Stomach smooth muscle (tissue), 2 donors: ENCODE measurements at regions not wholly inside any gene's neighbourhood (a gene's known extent, or its start where the extent isn't known, plus 50 kb on each side); places are given as distances from the start of the nearest gene placed in this dataset.

Experiments
- H3K27ac ChIP-seq: one replicate; pipeline ENCODE4 v1.7.0; 2013; ENCODE audit warnings: mild to moderate bottlenecking, low read length, inconsistent platforms
- H3K27me3 ChIP-seq, 2 donors: one replicate each; pipeline ENCODE4 v1.7.0; 2013; ENCODE audit warnings: low read length in 2 of 2; ENCODE audit not compliant: insufficient read depth in 2 of 2, control insufficient read depth in 1 of 2
- H3K36me3 ChIP-seq, 2 donors: one replicate each; pipeline ENCODE4 v1.7.0; 2013; ENCODE audit warnings: low read length in 2 of 2; ENCODE audit not compliant: control insufficient read depth in 2 of 2, insufficient read depth in 2 of 2
- H3K4me1 ChIP-seq: one replicate; pipeline ENCODE4 v1.7.0; 2013; ENCODE audit warnings: low read length; ENCODE audit not compliant: control insufficient read depth, insufficient read depth
- H3K4me3 ChIP-seq, 2 donors: one replicate each; pipeline ENCODE4 v1.7.0; 2013; ENCODE audit warnings: low read length in 2 of 2
- H3K9ac ChIP-seq, 2 donors: one replicate each; pipeline ENCODE4 v1.7.0; 2013; ENCODE audit warnings: low read length in 2 of 2, mild to moderate bottlenecking in 1 of 2
- H3K9me3 ChIP-seq, 2 donors: one replicate each; pipeline ENCODE4 v1.7.0; 2013; ENCODE audit warnings: low read length in 2 of 2; ENCODE audit not compliant: control insufficient read depth in 2 of 2
- donor health status: healthy.
- donor health status: Pancreatic carcinoma.

DNA sequence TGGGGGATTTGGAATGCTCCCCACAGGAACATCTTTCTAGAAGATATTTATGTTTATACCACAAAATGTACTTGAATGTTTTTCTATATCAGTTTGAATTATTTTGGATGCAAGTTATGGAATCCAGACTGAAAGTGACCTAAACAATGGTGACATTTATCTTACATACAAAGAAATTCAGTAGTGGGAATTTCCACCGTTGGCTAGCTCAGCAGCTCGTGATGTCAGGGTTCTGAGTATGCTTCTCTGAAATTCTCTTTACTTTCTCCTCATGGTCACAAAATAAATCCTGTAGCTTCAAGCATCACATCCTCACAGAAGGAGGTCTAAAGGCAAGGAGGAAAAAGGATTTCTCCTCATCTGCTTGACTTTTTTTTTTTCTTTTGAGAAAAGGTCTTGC lies 105.3 kb downstream of the AKAIN1 start:
- no peaks in the 10 kb centered on the region for H3K9me3 ChIP-seq
- no peak overlapping the region for H3K4me3 ChIP-seq

DNA sequence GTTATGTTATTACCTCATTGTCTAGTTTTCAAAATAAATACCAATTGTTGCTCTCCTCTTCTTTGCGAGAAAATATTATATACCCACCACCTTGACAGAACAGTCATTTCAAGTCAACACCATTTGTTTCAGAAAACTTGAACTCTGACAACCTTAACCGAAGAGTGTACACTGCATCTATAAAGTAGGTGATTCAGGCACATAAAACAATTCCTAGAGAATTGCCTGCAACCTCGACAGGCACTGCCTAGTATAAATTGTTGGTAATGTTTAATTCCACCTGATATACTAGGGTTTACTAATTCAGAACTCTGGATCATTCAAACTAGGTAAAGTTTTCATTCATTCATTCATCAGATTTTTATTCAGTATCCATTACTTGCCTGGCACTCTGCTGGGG lies 121.8 kb downstream of the AKAIN1 start:
- Histone ChIP-seq H3K9ac (no peak overlapping the region), H3K27ac (no peak overlapping the region), H3K27me3 (no peaks in the 10 kb centered on the region), H3K4me3 (no peak overlapping the region), H3K9me3 (no peaks in the 10 kb centered on the region), H3K36me3 (no peaks in the 10 kb centered on the region), H3K4me1 (no peaks in the 10 kb centered on the region)

More for the DNA sequence above, 105.3 kb downstream of the AKAIN1 start:
- Histone ChIP-seq H3K27me3 (no peaks in the 10 kb centered on the region), H3K4me1 (no peaks in the 10 kb centered on the region), H3K36me3 (no peaks in the 10 kb centered on the region), H3K9ac (no peak overlapping the region), H3K27ac (no peak overlapping the region)

DNA sequence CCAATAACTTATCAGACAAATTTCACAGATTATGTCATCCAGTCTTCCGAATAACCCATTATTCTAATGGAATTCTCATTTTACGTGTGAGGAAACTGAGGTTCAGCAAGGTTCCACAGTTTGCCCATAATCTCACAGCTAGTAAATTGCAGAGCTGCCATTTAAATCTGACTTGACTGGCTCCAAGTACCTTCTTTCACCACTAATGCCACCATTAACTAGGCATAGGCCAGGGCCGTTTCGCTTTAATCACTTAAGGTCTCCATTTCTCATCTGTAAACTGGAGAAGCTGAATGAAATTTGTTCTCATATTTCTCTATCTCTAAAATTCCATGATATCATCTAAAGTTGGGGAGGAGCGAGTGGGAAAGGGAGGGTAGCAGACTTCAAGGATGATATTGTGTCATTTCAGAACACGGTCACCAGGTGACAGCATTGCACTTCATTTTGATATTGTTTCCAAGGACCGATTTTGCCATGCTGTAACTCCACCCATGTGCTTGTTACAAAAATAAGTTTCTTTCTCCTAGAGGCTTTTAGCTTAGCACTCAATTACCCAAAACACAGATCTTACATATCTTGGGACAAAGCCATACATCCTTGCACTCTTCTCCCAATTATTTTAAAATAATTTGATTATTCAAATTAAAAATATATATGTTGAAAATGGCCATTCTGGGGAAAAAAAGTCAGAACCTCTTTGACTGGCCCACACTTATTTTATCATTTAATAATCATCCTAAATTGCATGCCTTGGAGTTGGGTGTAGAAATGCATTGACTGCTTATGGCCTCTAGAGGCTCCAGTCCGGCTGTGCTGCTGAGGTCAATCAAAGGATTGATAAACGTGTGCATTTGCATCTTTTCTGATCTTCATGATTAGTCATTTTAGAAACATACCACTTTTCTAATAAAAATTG lies 123.8 kb downstream of the AKAIN1 start:
- no peaks in the 10 kb centered on the region for H3K36me3 ChIP-seq
- no peaks in the 10 kb centered on the region for H3K27me3 ChIP-seq
- H3K27ac ChIP-seq: no peak overlapping the region
- no peaks in the 10 kb centered on the region for H3K4me1 ChIP-seq
- no peak overlapping the region for H3K4me3 ChIP-seq
- H3K9ac ChIP-seq: no peak overlapping the region
- H3K9me3 ChIP-seq: no peaks in the 10 kb centered on the region

DNA sequence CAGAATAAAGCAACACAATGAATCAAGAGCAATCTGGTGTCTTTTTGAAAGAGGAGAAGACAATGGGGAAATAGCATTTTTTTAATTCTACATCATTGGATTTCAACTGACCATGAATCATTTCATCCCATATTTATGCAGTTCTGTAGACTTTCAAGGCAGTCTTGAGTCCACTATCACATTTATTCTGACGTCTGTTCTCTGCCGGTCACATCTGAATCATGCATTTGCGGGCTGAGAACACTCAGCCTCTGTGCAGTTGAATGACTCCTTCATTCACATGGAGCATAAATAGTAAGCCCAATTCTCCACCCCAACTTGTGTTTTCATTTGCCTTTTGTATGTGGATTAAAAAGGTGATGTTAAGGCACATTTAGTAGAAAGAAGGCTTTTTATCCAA lies 128.2 kb downstream of the AKAIN1 start:
- Histone ChIP-seq H3K4me3 (no peak overlapping the region), H3K27ac (no peak overlapping the region), H3K9ac (no peak overlapping the region), H3K27me3 (no peaks in the 10 kb centered on the region), H3K9me3 (no peaks in the 10 kb centered on the region), H3K4me1 (no peaks in the 10 kb centered on the region), H3K36me3 (no peaks in the 10 kb centered on the region)

DNA sequence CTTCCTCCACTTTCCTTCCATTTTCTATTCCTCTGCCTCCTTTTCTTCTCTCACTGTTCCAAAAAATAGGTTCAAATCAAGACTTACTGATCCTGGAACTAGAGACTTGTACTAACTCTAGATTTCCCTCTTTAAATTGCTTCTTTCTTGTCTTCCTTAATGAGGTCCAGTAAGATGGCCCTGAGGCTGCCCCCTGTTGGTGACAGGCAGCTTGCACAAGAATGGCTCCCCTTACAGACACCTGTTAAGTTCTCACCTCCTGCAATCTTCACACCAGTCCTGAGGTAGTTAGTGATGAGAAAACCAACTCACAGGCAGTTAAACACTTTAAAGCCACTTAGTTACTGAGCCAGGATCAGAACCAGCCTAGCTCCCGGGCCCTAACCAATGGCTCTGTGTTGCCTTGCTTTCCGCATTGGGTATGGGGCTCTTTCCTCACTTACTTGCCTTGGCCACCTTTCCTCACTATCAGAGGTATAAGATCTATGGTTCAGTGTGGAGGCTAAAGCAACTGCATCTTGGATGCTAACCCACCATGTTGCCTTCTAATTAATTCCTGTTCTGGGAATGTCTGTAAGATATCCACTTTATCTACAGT lies 130.6 kb downstream of the AKAIN1 start:
- Histone ChIP-seq H3K4me1 (no peaks in the 10 kb centered on the region), H3K9ac (no peak overlapping the region), H3K9me3 (no peaks in the 10 kb centered on the region), H3K27me3 (peaks cover 0 to 3% of the 10 kb centered on the region in 2 donors), H3K27ac (no peak overlapping the region), H3K36me3 (no peaks in the 10 kb centered on the region), H3K4me3 (no peak overlapping the region)

DNA sequence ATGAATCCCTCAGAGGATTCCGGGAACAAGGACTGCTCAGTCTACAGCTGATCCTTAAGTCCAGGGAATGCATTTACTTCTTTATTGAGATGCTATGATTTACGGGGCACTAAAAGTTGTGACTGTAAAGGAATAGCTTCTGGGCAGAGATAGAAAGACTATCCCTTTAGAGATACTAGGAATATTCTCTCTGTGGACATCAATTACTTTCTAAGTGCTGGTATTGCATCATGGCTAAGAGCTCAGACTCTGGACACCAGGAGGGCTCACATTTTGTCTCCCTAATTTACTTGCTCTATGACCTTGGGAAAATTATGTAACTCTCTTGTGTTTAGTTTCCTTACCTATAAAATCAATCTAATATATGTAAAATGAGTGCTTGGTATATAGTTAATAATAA lies 131.4 kb downstream of the AKAIN1 start:
- Histone ChIP-seq H3K4me3 (no peak overlapping the region), H3K9me3 (no peaks in the 10 kb centered on the region), H3K36me3 (no peaks in the 10 kb centered on the region), H3K4me1 (no peaks in the 10 kb centered on the region), H3K27ac (no peak overlapping the region), H3K9ac (no peak overlapping the region), H3K27me3 (peaks cover 0 to 3% of the 10 kb centered on the region in 2 donors)

DNA sequence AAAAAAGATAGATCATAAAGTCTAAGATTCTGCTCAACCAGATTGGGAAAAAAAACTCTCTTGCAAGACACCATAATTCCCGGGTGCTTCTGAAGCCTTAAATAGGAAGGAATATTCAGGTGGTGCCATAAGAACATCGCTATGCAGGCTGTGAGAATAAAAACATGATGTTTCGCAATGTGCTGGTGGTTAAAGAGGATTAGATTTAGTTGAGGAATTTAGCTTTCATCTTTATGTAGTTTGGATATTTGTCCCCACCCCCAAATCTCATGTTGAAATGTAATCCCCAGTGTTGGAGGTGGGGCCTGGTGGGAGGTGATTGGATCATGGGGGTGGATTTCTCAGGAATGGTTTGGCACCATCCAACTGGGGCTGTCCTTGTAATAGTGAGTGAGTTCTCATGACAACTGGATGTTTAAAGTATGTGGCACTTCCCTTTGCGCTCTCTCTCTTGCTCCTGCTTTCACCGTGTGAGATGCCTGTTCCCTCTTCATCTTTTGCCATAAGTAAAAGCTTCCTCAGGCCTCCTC lies 132.2 kb downstream of the AKAIN1 start:
- Histone ChIP-seq H3K36me3 (no peaks in the 10 kb centered on the region), H3K27me3 (peaks cover 0 to 3% of the 10 kb centered on the region in 2 donors), H3K27ac (no peak overlapping the region), H3K9ac (no peak overlapping the region), H3K9me3 (no peaks in the 10 kb centered on the region), H3K4me1 (no peaks in the 10 kb centered on the region), H3K4me3 (no peak overlapping the region)

DNA sequence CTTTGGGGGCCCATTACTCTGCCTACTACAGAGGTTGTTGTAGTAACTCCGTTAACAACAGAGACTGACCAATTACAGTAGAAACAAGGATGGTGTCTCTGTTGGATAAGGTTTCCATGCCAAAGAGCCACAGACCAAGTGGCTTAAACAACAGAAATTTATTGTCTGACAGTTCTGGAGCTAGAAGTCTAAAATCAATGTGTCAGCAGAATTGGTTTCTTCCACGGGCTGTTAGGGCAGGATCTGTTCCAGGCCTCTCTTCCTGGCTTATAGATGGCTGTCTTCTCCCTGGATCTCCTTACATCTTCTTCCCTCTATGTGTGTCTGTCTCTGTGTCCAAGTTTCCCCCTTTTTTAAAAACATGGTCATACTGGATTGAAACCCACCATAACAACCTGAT lies 135.3 kb downstream of the AKAIN1 start:
- no peak overlapping the region for H3K27ac ChIP-seq
- no peak overlapping the region for H3K4me3 ChIP-seq
- H3K27me3 ChIP-seq: peaks cover 0 to 3% of the 10 kb centered on the region in 2 donors
- H3K4me1 ChIP-seq: no peaks in the 10 kb centered on the region
- no peak overlapping the region for H3K9ac ChIP-seq
- H3K36me3 ChIP-seq: no peaks in the 10 kb centered on the region
- H3K9me3 ChIP-seq: no peaks in the 10 kb centered on the region

DNA sequence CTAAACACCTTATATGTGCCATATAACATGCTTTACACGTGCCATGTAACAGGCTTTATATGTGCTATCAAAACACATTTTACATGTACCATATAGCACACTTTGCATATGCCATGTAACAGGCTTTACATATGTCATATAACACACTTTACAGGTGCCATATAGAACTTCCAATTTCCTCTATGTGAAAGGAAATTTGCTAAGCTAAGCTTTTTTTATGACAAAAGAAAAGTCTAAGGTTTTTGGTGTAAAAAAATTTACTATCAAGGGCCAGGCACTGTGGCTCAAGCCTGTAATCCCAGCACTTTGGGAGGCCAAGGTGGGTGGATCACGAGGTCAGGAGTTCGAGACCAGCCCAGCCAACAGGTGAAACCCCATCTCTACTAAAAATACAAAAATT lies 136.5 kb downstream of the AKAIN1 start:
- Histone ChIP-seq H3K9ac (no peak overlapping the region), H3K4me1 (no peaks in the 10 kb centered on the region), H3K4me3 (no peak overlapping the region), H3K27me3 (peaks cover 0 to 3% of the 10 kb centered on the region in 2 donors), H3K36me3 (no peaks in the 10 kb centered on the region), H3K9me3 (no peaks in the 10 kb centered on the region), H3K27ac (no peak overlapping the region)

DNA sequence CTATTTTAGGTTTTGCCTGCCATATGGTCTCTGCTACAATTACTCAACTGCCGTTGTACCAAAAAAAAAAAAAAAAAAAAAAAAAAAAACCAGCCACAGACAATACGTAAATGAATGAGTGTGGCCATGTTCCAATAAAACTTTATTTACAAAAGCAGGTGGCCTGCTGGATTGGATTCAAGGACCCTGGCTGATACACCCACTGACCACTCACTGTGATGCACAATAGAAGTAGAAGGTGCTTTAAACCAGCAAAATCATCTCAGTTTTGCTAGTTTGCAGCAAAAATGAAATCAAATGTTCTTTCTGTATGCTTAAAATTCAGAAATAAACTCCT lies 137.4 kb downstream of the AKAIN1 start:
- Histone ChIP-seq H3K4me1 (no peaks in the 10 kb centered on the region), H3K9ac (no peak overlapping the region), H3K36me3 (no peaks in the 10 kb centered on the region), H3K9me3 (no peaks in the 10 kb centered on the region), H3K4me3 (no peak overlapping the region), H3K27me3 (peaks cover 0 to 3% of the 10 kb centered on the region in 2 donors), H3K27ac (no peak overlapping the region)
